Thyroid gland (tissue), 4 donors: ENCODE measurements at regions not wholly inside any gene's neighbourhood (a gene's known extent, or its start where the extent isn't known, plus 50 kb on each side); places are given as distances from the start of the nearest gene placed in this dataset.

Source experiments
- DNase-seq, 2 donors: peaks; one replicate each; pipeline ENCODE4 v3.0.0-alpha.2; 2019
- H3K27ac ChIP-seq, 3 donors: fragments of 200-600 bp; sonication (generic); 1 replicate in 2 of 3; 2 replicates in 1 of 3; pipeline ENCODE4 v1.5.1; 2016 to 2019; ENCODE audit warnings: mild to moderate bottlenecking in 1 of 3, moderate library complexity in 1 of 3
- H3K27me3 ChIP-seq: fragments of 200-600 bp; sonication (generic); one replicate; pipeline ENCODE4 v1.5.1; 2019
- H3K36me3 ChIP-seq, 2 donors: fragments of 200-600 bp; sonication (generic); one replicate each; pipeline ENCODE4 v1.5.1; 2016 to 2019
- H3K4me1 ChIP-seq, 2 donors: fragments of 200-600 bp; sonication (generic); one replicate each; pipeline ENCODE4 v1.5.1; 2017 to 2019
- H3K4me3 ChIP-seq, 3 donors: fragments of 200-600 bp; sonication (generic); replicated peaks in 1 of 3; 1 replicate in 2 of 3; 2 replicates in 1 of 3; pipeline ENCODE4 v1.5.1; 2016; ENCODE audit warnings: mild to moderate bottlenecking in 1 of 3
- H3K9me3 ChIP-seq: fragments of 200-600 bp; sonication (generic); one replicate; pipeline ENCODE4 v1.5.1; 2017
- POLR2A ChIP-seq, 2 donors: fragments of 450-650 bp; IDR thresholded peaks; one replicate each; pipeline ENCODE4 v1.6.1; 2017; ENCODE audit warnings: antibody characterized with exemption in 2 of 2, mild to moderate bottlenecking in 2 of 2, moderate library complexity in 1 of 2
- WGBS, 2 donors: methylation state at CpG; one replicate each; pipeline ENCODE4 v1.1.5; 2017; 5-methylcytosine and 5-hydroxymethylcytosine counted together
- intact Hi-C: fragments of 100-400 bp; cut with DNase I; formaldehyde crosslinking; loops from one replicate; pipeline ENCODE4 v1.15.1; 2023
- TF ChIP-seq, protein P1 (sequence below), 6 experiments: fragments of 200-600 bp in 3 of 6; fragments of 450-650 bp in 3 of 6; sonication (generic) in 3 of 6; IDR thresholded peaks; one replicate each; pipeline ENCODE4 v1.5.1; 2016 to 2019; ENCODE audit warnings: antibody characterized with exemption in 6 of 6, mild to moderate bottlenecking in 2 of 6, inconsistent platforms in 1 of 6, moderate library complexity in 1 of 6

DNA sequence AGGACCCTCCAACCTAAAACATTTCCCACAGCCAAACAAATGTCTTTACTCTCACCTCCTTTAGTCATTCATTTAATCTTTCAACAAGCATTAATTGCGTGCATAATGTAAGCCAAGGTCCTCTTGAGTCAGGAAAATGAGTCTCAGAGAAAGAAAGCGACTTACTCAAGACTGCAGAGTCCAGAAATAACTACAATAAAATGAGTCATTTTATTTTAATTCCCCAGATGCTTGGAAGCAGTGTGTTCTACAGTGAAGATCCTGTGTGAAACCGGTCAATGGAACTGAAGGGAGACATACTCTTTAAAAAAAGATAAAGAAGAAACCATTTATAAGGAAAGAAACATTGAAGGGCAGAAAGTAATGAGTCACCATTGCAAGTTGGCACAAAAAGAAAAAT, 513.7 kb downstream of the CDK5RAP2 start:
- Histone ChIP-seq H3K27ac (no peak overlapping the region), H3K9me3 (no peaks in the 10 kb centered on the region), H3K4me3 (no peak overlapping the region), H3K4me1 (no peaks in the 10 kb centered on the region), H3K36me3 (no peaks in the 10 kb centered on the region), H3K27me3 (no peaks in the 10 kb centered on the region)
- DNase-seq, result no peak
- WGBS, 2 donors, result 66 to 73% methylated on average over 3 of the region's 3 CpGs
- intact Hi-C loops, result no loop called here
- no peak for TF ChIP-seq POLR2A (IDR thresholded peaks at IDR 0.05)
- TF ChIP-seq, protein P1, sequence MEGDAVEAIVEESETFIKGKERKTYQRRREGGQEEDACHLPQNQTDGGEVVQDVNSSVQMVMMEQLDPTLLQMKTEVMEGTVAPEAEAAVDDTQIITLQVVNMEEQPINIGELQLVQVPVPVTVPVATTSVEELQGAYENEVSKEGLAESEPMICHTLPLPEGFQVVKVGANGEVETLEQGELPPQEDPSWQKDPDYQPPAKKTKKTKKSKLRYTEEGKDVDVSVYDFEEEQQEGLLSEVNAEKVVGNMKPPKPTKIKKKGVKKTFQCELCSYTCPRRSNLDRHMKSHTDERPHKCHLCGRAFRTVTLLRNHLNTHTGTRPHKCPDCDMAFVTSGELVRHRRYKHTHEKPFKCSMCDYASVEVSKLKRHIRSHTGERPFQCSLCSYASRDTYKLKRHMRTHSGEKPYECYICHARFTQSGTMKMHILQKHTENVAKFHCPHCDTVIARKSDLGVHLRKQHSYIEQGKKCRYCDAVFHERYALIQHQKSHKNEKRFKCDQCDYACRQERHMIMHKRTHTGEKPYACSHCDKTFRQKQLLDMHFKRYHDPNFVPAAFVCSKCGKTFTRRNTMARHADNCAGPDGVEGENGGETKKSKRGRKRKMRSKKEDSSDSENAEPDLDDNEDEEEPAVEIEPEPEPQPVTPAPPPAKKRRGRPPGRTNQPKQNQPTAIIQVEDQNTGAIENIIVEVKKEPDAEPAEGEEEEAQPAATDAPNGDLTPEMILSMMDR (IDR thresholded peaks at IDR 0.05), result no peak

- TF ChIP-seq, protein P1 (IDR thresholded peaks at IDR 0.05), result no peak
- TF ChIP-seq POLR2A (IDR thresholded peaks at IDR 0.05), result no peak
- DNase-seq, result no peak
- H3K27ac ChIP-seq, result no peak overlapping the region
- intact Hi-C loops, result no loop called here
- no peak overlapping the region for H3K4me3 ChIP-seq
- H3K4me1 ChIP-seq, result no peaks in the 10 kb centered on the region
- WGBS, 2 donors, result 55 to 61% methylated on average over 4 of the region's 4 CpGs
- no peaks in the 10 kb centered on the region for H3K36me3 ChIP-seq
- H3K9me3 ChIP-seq, result no peaks in the 10 kb centered on the region
- H3K27me3 ChIP-seq, result no peaks in the 10 kb centered on the region
These were observed 514.8 kb downstream of the CDK5RAP2 start for GRCh38 chr9:120065151-120065550.

DNA sequence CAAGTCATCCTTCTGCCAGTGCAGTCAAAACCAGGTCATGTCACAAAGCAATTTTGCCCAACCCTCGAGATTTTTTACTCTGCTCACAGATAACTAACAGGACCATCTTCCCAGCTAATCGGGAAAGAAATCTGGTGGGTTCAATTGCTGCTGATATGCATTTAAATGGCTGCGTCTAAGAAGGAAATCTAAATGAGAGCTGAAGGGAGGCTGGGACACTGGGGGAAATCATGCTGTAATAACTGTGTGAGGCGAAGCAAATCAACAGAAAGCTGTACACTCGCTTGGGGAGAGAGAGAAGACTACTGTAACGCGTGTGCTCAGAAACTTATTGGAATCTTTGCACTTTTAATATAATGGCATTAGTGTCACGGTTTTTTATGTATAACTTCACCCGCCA, 535.0 kb downstream of the CDK5RAP2 start:
- H3K36me3 ChIP-seq, result no peaks in the 10 kb centered on the region
- TF ChIP-seq, protein P1 (IDR thresholded peaks at IDR 0.05), result no peak
- no peak for TF ChIP-seq POLR2A (IDR thresholded peaks at IDR 0.05)

GRCh38 chr9:120043448-120043847, 536.5 kb downstream of the CDK5RAP2 start:
- WGBS, 2 donors, result 40 to 45% methylated on average over 7 of the region's 7 CpGs
- no peak for TF ChIP-seq POLR2A (IDR thresholded peaks at IDR 0.05)
- TF ChIP-seq, protein P1 (IDR thresholded peaks at IDR 0.05), result no peak
- H3K27ac ChIP-seq, result no peak overlapping the region
- DNase-seq, result no peak
- H3K4me3 ChIP-seq, result no peak overlapping the region
- no peaks in the 10 kb centered on the region for H3K36me3 ChIP-seq
- H3K9me3 ChIP-seq, result no peaks in the 10 kb centered on the region
- intact Hi-C loops, result no loop called here
- no peaks in the 10 kb centered on the region for H3K4me1 ChIP-seq
- no peaks in the 10 kb centered on the region for H3K27me3 ChIP-seq

More for the DNA sequence above, 535.0 kb downstream of the CDK5RAP2 start:
- no peaks in the 10 kb centered on the region for H3K9me3 ChIP-seq
- no peak for DNase-seq
- intact Hi-C loops, result no loop called here
- WGBS, 2 donors, result 59 to 66% methylated on average over 9 of the region's 9 CpGs
- no peaks in the 10 kb centered on the region for H3K27me3 ChIP-seq
- H3K4me1 ChIP-seq, result no peaks in the 10 kb centered on the region
- H3K27ac ChIP-seq, result no peak overlapping the region
- no peak overlapping the region for H3K4me3 ChIP-seq

- Histone ChIP-seq H3K27me3 (no peaks in the 10 kb centered on the region), H3K4me3 (no peak overlapping the region), H3K9me3 (no peaks in the 10 kb centered on the region), H3K36me3 (no peaks in the 10 kb centered on the region), H3K4me1 (no peaks in the 10 kb centered on the region), H3K27ac (no peak overlapping the region)
- DNase-seq, result no peak
- TF ChIP-seq, protein P1 (IDR thresholded peaks at IDR 0.05), result no peak
- no peak for TF ChIP-seq POLR2A (IDR thresholded peaks at IDR 0.05)
- 82% methylated on average over 4 of the region's 4 CpGs for WGBS, 2 donors
- intact Hi-C loops, result no loop called here
These were observed 539.1 kb downstream of the CDK5RAP2 start for GRCh38 chr9:120040896-120041295.
